LNCaP clone FGC (cell line): ENCODE measurements at regions not wholly inside any gene's neighbourhood (a gene's known extent, or its start where the extent isn't known, plus 50 kb on each side); places are given as distances from the start of the nearest gene placed in this dataset.
"Not testable (repeated sequence)": the region's sequence is repeated elsewhere in the genome, so short reads cannot be mapped to it uniquely, and the experiment has no call there.

ENCODE experiments used
- DNase-seq: peaks from one replicate; pipeline ENCODE4 v3.0.0-alpha.2; 2011; ENCODE audit warnings: low read depth
- H3K4me3 ChIP-seq: 2 replicates; pipeline ENCODE4 v1.5.1; 2011; ENCODE audit warnings: mild to moderate bottlenecking, low read depth, low read length, control low read depth
- TF ChIP-seq, protein P1 (sequence below): IDR thresholded peaks from 2 replicates; pipeline ENCODE4 v1.5.1; 2012; ENCODE audit warnings: mild to moderate bottlenecking; ENCODE audit not compliant: control insufficient read depth, insufficient read depth; ENCODE audit errors: extremely low read depth

GRCh38 chr4:124459196-124459940 lies 253.2 kb downstream of the ANKRD50 start:
- TF ChIP-seq, protein P1, sequence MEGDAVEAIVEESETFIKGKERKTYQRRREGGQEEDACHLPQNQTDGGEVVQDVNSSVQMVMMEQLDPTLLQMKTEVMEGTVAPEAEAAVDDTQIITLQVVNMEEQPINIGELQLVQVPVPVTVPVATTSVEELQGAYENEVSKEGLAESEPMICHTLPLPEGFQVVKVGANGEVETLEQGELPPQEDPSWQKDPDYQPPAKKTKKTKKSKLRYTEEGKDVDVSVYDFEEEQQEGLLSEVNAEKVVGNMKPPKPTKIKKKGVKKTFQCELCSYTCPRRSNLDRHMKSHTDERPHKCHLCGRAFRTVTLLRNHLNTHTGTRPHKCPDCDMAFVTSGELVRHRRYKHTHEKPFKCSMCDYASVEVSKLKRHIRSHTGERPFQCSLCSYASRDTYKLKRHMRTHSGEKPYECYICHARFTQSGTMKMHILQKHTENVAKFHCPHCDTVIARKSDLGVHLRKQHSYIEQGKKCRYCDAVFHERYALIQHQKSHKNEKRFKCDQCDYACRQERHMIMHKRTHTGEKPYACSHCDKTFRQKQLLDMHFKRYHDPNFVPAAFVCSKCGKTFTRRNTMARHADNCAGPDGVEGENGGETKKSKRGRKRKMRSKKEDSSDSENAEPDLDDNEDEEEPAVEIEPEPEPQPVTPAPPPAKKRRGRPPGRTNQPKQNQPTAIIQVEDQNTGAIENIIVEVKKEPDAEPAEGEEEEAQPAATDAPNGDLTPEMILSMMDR = no peak
- H3K4me3 ChIP-seq = no peak overlapping the region
- DNase-seq = no peak

DNA sequence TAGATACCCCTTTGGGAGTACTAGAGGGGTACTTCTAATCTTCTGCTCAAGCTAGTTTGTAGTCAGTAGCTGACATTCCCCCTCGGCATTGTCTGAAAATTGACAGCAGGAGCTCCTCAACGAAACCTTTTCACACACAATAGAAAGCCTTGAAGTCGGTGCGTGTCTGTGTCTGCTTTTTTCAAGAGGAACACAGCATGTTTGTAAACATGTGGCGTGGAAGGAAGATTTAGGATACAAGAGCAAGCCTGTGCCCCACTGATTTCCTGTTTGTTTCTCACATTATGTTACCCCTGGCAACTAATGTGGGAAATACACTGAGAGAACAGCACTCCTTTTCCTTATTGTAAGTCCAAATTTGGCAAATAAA lies 252.6 kb downstream of the ANKRD50 start:
- no peak overlapping the region for H3K4me3 ChIP-seq
- DNase-seq = no peak
- TF ChIP-seq, protein P1 = no peak

- not testable (repeated sequence) for H3K4me3 ChIP-seq, DNase-seq
Observed at GRCh38 chr4:124461592-124461991, 250.9 kb downstream of the ANKRD50 start.

DNA sequence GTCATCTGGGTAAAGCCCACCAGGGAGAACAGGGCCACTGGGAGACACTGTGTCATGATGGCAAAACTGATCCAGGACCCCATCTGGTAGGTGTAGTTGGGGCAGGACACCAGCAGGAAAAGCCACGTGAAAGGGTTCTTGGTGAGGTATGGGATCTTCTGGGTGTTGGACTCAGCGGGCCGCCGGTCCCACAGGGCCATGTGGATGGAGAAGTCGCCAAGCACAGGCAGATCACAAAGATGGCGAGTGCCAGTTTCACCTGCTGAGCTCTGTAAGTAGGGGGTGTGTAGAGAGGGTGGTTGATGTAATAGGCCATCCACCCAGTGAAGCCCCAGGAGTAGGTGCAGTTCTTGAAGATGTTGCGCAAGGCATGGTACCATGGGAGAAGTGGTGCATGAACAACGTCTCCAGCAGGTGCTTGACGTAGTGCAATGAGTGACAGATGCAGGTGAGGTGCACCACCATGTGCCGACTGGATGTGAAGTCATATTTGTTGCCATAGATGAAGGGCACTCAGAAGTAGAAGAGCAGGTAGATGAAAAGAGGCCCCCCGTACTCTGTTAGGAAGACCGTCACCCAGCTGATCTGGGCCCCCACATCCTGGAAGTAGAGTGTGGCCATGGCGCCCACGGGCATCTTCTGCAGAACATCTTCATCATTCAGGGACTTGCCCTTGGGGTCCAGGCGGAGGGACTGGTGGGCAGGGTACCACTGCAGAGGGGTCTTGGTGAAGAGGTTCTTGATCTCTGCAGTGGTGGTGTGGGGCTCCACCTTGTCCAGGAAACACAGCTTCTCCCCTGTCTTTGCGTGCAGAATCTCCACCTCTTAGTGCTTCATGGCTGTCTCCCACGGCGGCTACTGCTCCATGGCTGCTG lies 249.3 kb downstream of the ANKRD50 start:
- no peak for DNase-seq
- TF ChIP-seq, protein P1 = no peak
- H3K4me3 ChIP-seq = no peak overlapping the region

- TF ChIP-seq, protein P1 = no peak
- DNase-seq = no peak
- H3K4me3 ChIP-seq = no peak overlapping the region
Observed at GRCh38 chr4:124464836-124465235, 247.7 kb downstream of the ANKRD50 start.

- no peak for DNase-seq
- no peak overlapping the region for H3K4me3 ChIP-seq
- TF ChIP-seq, protein P1 = no peak
Observed at GRCh38 chr4:124468360-124468759, 244.2 kb downstream of the ANKRD50 start.

GRCh38 chr4:124469981-124470380 lies 242.6 kb downstream of the ANKRD50 start:
- TF ChIP-seq, protein P1 = no peak
- H3K4me3 ChIP-seq = no peak overlapping the region
- DNase-seq = no peak
